ENCODE measurements at regions not wholly inside any gene's neighbourhood (a gene's known extent, or its start where the extent isn't known, plus 50 kb on each side); places are given as distances from the start of the nearest gene placed in this dataset.

DNA sequence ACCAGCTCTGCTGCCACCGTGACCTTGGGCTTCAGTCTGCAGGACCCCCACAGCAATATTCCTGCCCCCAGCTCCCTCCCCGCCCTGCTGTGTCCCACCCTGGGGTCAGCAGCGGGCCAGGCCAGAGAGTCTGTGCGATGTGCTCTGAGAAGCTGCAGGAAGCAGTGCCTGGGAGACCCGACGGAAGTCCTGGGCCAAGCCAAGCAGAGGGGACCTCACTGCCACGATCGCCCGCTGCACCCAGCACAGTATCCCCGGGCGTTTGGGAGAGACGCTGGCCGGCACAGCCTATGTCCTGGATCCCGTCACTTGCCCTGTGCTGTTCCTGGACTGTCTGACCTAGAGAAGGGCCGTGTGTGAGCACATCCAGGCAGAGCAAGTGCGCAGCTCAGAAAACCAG lies 106.6 kb upstream of the TTC34 start:
- no peaks in the 10 kb centered on the region for H3K36me3 ChIP-seq
- DNase-seq (no peak), FAIRE-seq (no peak), ATAC-seq (no peak)
- no peaks in the 10 kb centered on the region for H3K27me3 ChIP-seq
- WGBS, 2 donors: 65 to 69% methylated on average over 16 of the region's 16 CpGs
- H3K9me3 ChIP-seq: no peaks in the 10 kb centered on the region
- intact Hi-C loops (cut with DNase I): no loop called here
- no peaks in the 10 kb centered on the region for H3K4me1 ChIP-seq
- no peak overlapping the region for H3K27ac ChIP-seq
- TF ChIP-seq, protein P1, sequence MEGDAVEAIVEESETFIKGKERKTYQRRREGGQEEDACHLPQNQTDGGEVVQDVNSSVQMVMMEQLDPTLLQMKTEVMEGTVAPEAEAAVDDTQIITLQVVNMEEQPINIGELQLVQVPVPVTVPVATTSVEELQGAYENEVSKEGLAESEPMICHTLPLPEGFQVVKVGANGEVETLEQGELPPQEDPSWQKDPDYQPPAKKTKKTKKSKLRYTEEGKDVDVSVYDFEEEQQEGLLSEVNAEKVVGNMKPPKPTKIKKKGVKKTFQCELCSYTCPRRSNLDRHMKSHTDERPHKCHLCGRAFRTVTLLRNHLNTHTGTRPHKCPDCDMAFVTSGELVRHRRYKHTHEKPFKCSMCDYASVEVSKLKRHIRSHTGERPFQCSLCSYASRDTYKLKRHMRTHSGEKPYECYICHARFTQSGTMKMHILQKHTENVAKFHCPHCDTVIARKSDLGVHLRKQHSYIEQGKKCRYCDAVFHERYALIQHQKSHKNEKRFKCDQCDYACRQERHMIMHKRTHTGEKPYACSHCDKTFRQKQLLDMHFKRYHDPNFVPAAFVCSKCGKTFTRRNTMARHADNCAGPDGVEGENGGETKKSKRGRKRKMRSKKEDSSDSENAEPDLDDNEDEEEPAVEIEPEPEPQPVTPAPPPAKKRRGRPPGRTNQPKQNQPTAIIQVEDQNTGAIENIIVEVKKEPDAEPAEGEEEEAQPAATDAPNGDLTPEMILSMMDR (IDR thresholded peaks at IDR 0.05): no peak
- H3K4me3 ChIP-seq: no peak overlapping the region

DNA sequence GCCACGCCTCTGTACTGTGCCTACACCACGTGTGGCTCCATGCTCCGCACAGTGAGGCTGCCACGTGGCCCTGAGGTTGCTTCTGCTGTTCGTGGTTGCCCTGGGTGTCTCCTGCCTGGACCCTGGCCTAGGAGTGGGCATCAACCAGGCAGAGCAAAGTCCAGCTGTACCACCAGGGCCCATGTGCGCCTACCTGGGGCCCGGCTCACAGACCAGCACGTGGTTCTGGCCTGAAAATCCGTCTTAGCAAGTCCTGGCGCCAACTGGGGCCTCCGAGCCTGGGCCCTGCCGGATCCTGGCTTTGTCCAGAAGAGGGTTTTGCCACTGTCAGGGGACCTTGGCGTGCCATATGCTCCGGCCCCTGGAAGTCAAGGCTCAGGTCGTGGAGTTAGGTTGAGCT lies 107.1 kb upstream of the TTC34 start:
- intact Hi-C loops (cut with DNase I): no loop called here
- DNase-seq (no peak), ATAC-seq (no peak), FAIRE-seq (no peak)
- Histone ChIP-seq H3K9me3 (no peaks in the 10 kb centered on the region), H3K27ac (no peak overlapping the region), H3K4me3 (no peak overlapping the region), H3K4me1 (no peaks in the 10 kb centered on the region), H3K27me3 (no peaks in the 10 kb centered on the region), H3K36me3 (no peaks in the 10 kb centered on the region)
- TF ChIP-seq, protein P1 (IDR thresholded peaks at IDR 0.05): no peak
- 65 to 78% methylated on average over 15 of the region's 15 CpGs for WGBS, 2 donors

DNA sequence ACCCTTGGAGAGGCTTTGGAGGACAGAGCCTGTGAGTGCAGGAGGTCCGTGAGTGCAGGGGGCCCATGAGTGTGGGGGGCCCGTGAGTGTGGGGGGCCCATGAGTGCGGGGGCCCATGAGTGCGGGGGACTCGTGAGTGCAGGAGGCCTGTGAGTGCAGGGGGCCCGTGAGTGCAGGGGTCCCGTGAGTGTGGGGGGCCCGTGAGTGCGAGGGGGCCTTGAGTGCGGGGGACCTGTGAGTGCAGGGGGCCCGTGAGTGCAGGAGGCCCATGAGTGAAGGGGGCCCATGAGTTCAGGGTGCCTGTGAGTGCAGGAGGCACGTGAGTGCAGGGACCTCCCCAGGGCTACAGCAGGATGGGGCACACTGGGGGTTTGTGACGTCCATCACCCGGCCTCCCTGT lies 108.3 kb upstream of the TTC34 start:
- FAIRE-seq (no peak), ATAC-seq (no peak), DNase-seq (no peak)
- Histone ChIP-seq H3K27me3 (no peaks in the 10 kb centered on the region), H3K27ac (no peak overlapping the region), H3K9me3 (no peaks in the 10 kb centered on the region), H3K4me3 (no peak overlapping the region), H3K36me3 (no peaks in the 10 kb centered on the region), H3K4me1 (no peaks in the 10 kb centered on the region)
- intact Hi-C loops (cut with DNase I): no loop called here
- TF ChIP-seq, protein P1 (IDR thresholded peaks at IDR 0.05): no peak
- 61 to 69% methylated on average over 14 of the region's 14 CpGs for WGBS, 2 donors

DNA sequence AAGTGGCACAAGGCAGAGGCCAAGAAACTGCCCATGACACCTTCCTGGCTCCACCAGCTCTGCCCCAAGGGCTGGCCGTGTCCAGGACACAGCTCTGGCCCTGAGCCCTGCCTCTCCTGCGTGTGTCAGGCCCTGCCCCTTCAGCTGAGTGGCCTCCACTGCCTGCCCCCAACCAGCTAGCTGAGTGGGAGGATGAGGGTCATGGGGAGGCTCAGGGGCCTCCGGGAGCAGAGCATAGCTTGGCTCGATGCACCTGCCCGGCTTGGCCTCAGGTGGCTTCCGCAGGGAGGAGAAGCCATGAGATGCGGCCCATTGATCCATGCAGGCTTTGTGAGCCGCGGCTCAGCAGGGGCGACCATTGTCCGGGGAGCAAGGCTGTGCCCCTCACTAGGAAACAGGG lies 108.7 kb upstream of the TTC34 start:
- FAIRE-seq: no peak
- H3K27me3 ChIP-seq: no peaks in the 10 kb centered on the region
- no peaks in the 10 kb centered on the region for H3K9me3 ChIP-seq
- WGBS, 2 donors: 75 to 85% methylated on average over 11 of the region's 11 CpGs
- H3K27ac ChIP-seq: no peak overlapping the region
- intact Hi-C loops (cut with DNase I): no loop called here
- TF ChIP-seq, protein P1 (IDR thresholded peaks at IDR 0.05): no peak
- DNase-seq: no peak
- H3K4me1 ChIP-seq: no peaks in the 10 kb centered on the region
- no peak overlapping the region for H3K4me3 ChIP-seq
- H3K36me3 ChIP-seq: no peaks in the 10 kb centered on the region
- ATAC-seq: no peak

DNA sequence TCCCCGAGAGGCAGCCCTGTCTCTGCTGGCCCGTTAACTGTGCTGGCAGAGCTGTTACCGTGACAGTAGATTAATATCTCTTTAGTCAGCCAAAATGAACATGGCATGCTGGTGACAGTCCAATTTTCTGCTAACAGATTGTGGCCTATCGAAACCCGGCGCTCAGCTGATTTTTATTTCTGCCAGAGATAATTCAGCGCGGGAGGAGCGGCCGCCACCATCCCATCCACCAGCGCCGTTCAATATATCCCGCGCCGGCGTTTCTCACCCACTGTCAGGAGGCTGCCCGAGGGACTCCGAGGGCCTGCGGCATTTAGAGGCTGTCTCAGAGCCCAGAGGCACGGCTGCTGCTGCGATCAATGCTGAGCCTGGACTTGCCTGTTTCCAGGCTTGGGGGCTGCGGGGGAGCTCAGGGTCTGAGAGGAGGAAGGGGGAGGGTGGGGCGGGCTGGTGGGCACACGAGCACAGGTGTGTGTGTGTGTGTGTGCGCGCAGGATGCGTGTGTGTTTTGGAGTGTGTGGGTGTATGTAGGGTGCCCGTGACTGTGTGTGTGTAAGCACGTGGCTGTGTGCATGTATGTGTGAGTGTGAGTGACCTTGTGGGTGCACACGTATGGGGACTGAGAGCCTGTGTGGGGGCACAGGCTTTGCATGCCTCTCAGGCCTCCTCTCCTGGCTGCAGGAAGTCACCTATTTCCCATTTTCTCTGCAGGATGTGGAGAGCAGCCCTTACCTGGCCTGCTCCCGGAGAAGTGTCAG lies 109.7 kb upstream of the ACTRT2 start:
- no peaks in the 10 kb centered on the region for H3K27me3 ChIP-seq
- H3K4me1 ChIP-seq: no peaks in the 10 kb centered on the region
- no peaks in the 10 kb centered on the region for H3K9me3 ChIP-seq
- no peak overlapping the region for H3K4me3 ChIP-seq
- no peak for FAIRE-seq
- intact Hi-C loops (cut with DNase I): no loop called here
- TF ChIP-seq, protein P1 (IDR thresholded peaks at IDR 0.05): no peak
- ATAC-seq: peak in 1 of 4 donors; percentile 44
- no peak overlapping the region for H3K27ac ChIP-seq
- no peak for DNase-seq
- 72 to 74% methylated on average over 31 of the region's 31 CpGs for WGBS, 2 donors
- H3K36me3 ChIP-seq: no peaks in the 10 kb centered on the region

Data from pancreas (tissue), 10 donors.